ENCODE measurements at regions not wholly inside any gene's neighbourhood (a gene's known extent, or its start where the extent isn't known, plus 50 kb on each side); places are given as distances from the start of the nearest gene placed in this dataset.

DNA sequence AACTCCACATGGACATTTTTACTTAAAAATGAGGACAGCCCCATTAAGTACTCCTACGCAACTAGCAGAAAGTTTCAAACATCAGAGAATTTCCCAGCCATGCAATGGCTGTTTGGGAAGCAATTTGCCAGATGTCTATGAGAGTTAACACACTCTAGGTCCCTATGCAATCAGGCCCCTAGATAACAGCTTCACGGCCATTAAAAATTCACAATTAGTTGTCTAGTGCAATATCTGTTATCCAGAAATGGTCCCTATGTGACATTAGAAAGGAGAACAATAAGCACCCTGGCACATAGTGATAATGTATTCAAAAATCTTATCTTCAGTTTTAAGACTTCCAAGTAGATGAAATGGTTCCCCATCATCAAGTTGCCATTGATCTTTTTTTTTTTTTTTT is 174.3 kb upstream of the NRSN1 start (continued):
- TF ChIP-seq ZNF776 (tag by site-specific recombination; IDR thresholded peaks at IDR 0.05; ENCODE audit: borderline replicate concordance) (no peak), ZNF223 (tag by site-specific recombination; IDR thresholded peaks at IDR 0.05) (no peak)

- no peak for TF ChIP-seq ZNF362 (tag by site-specific recombination; IDR thresholded peaks at IDR 0.05)
- TF ChIP-seq ZNF10 (tag by site-specific recombination; IDR thresholded peaks at IDR 0.05), result no peak
- TF ChIP-seq ZNF560 (tag by site-specific recombination; IDR thresholded peaks at IDR 0.05; ENCODE audit: borderline replicate concordance), result no peak
- H3K27ac ChIP-seq (ENCODE audit: extremely low read depth, low read depth, low read length), result no peak overlapping the region
- CTCF ChIA-PET, result no interaction called here
- H3K4me1 ChIP-seq (ENCODE audit: control insufficient read depth, insufficient read depth, low read length), result no peaks in the 10 kb centered on the region
- H3K9me3 ChIP-seq (ENCODE audit: control insufficient read depth, insufficient read depth, low read depth, low read length), result no peaks in the 10 kb centered on the region
- POLR2A ChIA-PET, result no interaction called here
- no peak overlapping the region for H3K4me3 ChIP-seq (ENCODE audit: low read depth, low read length)
- H3K36me3 ChIP-seq (ENCODE audit: control insufficient read depth in 2 of 2, insufficient read depth in 1 of 2, low read length in 2 of 2), result no peaks in the 10 kb centered on the region
These were observed 173.8 kb upstream of the NRSN1 start for GRCh38 chr6:23952245-23952644.

- POLR2A ChIA-PET, result no interaction called here
- CTCF ChIA-PET, result no interaction called here
- H3K4me3 ChIP-seq (ENCODE audit: low read depth, low read length), result no peak overlapping the region
- no peak overlapping the region for H3K27ac ChIP-seq (ENCODE audit: extremely low read depth, low read depth, low read length)
- TF ChIP-seq, protein P1, sequence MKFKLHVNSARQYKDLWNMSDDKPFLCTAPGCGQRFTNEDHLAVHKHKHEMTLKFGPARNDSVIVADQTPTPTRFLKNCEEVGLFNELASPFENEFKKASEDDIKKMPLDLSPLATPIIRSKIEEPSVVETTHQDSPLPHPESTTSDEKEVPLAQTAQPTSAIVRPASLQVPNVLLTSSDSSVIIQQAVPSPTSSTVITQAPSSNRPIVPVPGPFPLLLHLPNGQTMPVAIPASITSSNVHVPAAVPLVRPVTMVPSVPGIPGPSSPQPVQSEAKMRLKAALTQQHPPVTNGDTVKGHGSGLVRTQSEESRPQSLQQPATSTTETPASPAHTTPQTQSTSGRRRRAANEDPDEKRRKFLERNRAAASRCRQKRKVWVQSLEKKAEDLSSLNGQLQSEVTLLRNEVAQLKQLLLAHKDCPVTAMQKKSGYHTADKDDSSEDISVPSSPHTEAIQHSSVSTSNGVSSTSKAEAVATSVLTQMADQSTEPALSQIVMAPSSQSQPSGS (tag by site-specific recombination; IDR thresholded peaks at IDR 0.05; ENCODE audit: low read depth), result no peak
- TF ChIP-seq ZBTB20 (tag by site-specific recombination; IDR thresholded peaks at IDR 0.05), result no peak
- TF ChIP-seq ZNF645 (tag by site-specific recombination; IDR thresholded peaks at IDR 0.05), result no peak
- no peak for TF ChIP-seq IKZF3 (tag by site-specific recombination; IDR thresholded peaks at IDR 0.05)
- TF ChIP-seq ZNF548 (tag by site-specific recombination; IDR thresholded peaks at IDR 0.05), result no peak
- TF ChIP-seq EGR2 (tag by site-specific recombination; IDR thresholded peaks at IDR 0.05; ENCODE audit: low read depth), result no peak
- no peak for TF ChIP-seq ZNF664 (tag by site-specific recombination; IDR thresholded peaks at IDR 0.05)
- TF ChIP-seq ZNF121 (tag by site-specific recombination; IDR thresholded peaks at IDR 0.05), result no peak
- TF ChIP-seq ZNF626 (tag by site-specific recombination; IDR thresholded peaks at IDR 0.05), result no peak
- no peak for TF ChIP-seq ZNF549 (tag by site-specific recombination; IDR thresholded peaks at IDR 0.05)
- no peak for TF ChIP-seq ZNF24 (tag by site-specific recombination; IDR thresholded peaks at IDR 0.05)
- no peak for TF ChIP-seq ZSCAN23 (tag by site-specific recombination; IDR thresholded peaks at IDR 0.05)
- TF ChIP-seq, protein P2, sequence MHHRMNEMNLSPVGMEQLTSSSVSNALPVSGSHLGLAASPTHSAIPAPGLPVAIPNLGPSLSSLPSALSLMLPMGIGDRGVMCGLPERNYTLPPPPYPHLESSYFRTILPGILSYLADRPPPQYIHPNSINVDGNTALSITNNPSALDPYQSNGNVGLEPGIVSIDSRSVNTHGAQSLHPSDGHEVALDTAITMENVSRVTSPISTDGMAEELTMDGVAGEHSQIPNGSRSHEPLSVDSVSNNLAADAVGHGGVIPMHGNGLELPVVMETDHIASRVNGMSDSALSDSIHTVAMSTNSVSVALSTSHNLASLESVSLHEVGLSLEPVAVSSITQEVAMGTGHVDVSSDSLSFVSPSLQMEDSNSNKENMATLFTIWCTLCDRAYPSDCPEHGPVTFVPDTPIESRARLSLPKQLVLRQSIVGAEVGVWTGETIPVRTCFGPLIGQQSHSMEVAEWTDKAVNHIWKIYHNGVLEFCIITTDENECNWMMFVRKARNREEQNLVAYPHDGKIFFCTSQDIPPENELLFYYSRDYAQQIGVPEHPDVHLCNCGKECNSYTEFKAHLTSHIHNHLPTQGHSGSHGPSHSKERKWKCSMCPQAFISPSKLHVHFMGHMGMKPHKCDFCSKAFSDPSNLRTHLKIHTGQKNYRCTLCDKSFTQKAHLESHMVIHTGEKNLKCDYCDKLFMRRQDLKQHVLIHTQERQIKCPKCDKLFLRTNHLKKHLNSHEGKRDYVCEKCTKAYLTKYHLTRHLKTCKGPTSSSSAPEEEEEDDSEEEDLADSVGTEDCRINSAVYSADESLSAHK (tag by site-specific recombination; IDR thresholded peaks at IDR 0.05), result no peak
- TF ChIP-seq ZFP41 (tag by site-specific recombination; IDR thresholded peaks at IDR 0.05; ENCODE audit: borderline replicate concordance), result no peak
- TF ChIP-seq, protein P3, sequence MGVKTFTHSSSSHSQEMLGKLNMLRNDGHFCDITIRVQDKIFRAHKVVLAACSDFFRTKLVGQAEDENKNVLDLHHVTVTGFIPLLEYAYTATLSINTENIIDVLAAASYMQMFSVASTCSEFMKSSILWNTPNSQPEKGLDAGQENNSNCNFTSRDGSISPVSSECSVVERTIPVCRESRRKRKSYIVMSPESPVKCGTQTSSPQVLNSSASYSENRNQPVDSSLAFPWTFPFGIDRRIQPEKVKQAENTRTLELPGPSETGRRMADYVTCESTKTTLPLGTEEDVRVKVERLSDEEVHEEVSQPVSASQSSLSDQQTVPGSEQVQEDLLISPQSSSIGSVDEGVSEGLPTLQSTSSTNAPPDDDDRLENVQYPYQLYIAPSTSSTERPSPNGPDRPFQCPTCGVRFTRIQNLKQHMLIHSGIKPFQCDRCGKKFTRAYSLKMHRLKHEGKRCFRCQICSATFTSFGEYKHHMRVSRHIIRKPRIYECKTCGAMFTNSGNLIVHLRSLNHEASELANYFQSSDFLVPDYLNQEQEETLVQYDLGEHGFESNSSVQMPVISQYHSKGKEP (tag by site-specific recombination; IDR thresholded peaks at IDR 0.05), result no peak
- TF ChIP-seq OSR2 (tag by site-specific recombination; IDR thresholded peaks at IDR 0.05), result no peak
- TF ChIP-seq ZNF311 (tag by site-specific recombination; IDR thresholded peaks at IDR 0.05; ENCODE audit: borderline replicate concordance), result no peak
- TF ChIP-seq ZNF629 (tag by site-specific recombination; IDR thresholded peaks at IDR 0.05), result no peak
- no peaks in the 10 kb centered on the region for H3K9me3 ChIP-seq (ENCODE audit: control insufficient read depth, insufficient read depth, low read depth, low read length)
- no peaks in the 10 kb centered on the region for H3K4me1 ChIP-seq (ENCODE audit: control insufficient read depth, insufficient read depth, low read length)
- H3K36me3 ChIP-seq (ENCODE audit: control insufficient read depth in 2 of 2, insufficient read depth in 1 of 2, low read length in 2 of 2), result no peaks in the 10 kb centered on the region
These were observed 172.0 kb upstream of the NRSN1 start for GRCh38 chr6:23953976-23954375.
